ENCODE measurements at regions not wholly inside any gene's neighbourhood (a gene's known extent, or its start where the extent isn't known, plus 50 kb on each side); places are given as distances from the start of the nearest gene placed in this dataset.

GRCh38 chr9:91071184-91071990 is 269.8 kb downstream of the SYK start (continued):
- TF ChIP-seq ZNF462 (CRISPR knock-in tag; IDR thresholded peaks at IDR 0.05), result no peak
- TF ChIP-seq ZNF114 (CRISPR knock-in tag; IDR thresholded peaks at IDR 0.05), result no peak
- TF ChIP-seq REST (IDR thresholded peaks at IDR 0.05; ENCODE audit: unreplicated experiment), result no peak
- no peak for TF ChIP-seq EZH2 (IDR thresholded peaks at IDR 0.05; ENCODE audit: low read depth, unreplicated experiment)
- no peak for TF ChIP-seq CREB1 (CRISPR knock-in tag; IDR thresholded peaks at IDR 0.05; ENCODE audit: low read depth)
- TF ChIP-seq POLR2AphosphoS5 (IDR thresholded peaks at IDR 0.05; ENCODE audit: low read depth), result no peak
- TF ChIP-seq STAT1 (IDR thresholded peaks at IDR 0.05; ENCODE audit: unreplicated experiment), result no peak
- TF ChIP-seq ETS1 (IDR thresholded peaks at IDR 0.05), result no peak
